Activated effector memory CD4-positive, alpha-beta T cell treated with anti-CD3 and anti-CD28 coated beads, Interleukin-2, amount 50 U/mL, for 16 hours (primary cell): ENCODE measurements at regions not wholly inside any gene's neighbourhood (a gene's known extent, or its start where the extent isn't known, plus 50 kb on each side); places are given as distances from the start of the nearest gene placed in this dataset.
"Not testable (repeated sequence)": the region's sequence is repeated elsewhere in the genome, so short reads cannot be mapped to it uniquely, and the experiment has no call there.

Source experiments
- DNase-seq: peaks from one replicate; pipeline ENCODE4 v3.0.0-alpha.2; 2020

- DNase-seq: not testable (repeated sequence)
Observed at GRCh38 chr1:245102149-245102548, 52.6 kb upstream of the KIF26B start.

- DNase-seq: no peak
Observed at GRCh38 chr1:245099401-245099800, 55.4 kb upstream of the KIF26B start.

- DNase-seq: no peak
Observed at GRCh38 chr1:245098924-245099323, 55.9 kb upstream of the KIF26B start.

- DNase-seq: no peak
Observed at GRCh38 chr1:245096311-245097066, 58.3 kb upstream of the KIF26B start.

- no peak for DNase-seq
Observed at GRCh38 chr1:245095903-245096302, 58.9 kb upstream of the KIF26B start.

GRCh38 chr1:245094954-245095353, 59.8 kb upstream of the KIF26B start:
- no peak for DNase-seq

- no peak for DNase-seq
Observed at GRCh38 chr1:245094092-245094491, 60.7 kb upstream of the KIF26B start.

- no peak for DNase-seq
Observed at GRCh38 chr1:245092638-245092976, 62.2 kb upstream of the KIF26B start.

GRCh38 chr1:245091818-245092637, 62.8 kb upstream of the KIF26B start:
- DNase-seq: no peak

GRCh38 chr1:245091171-245091621, 63.6 kb upstream of the KIF26B start:
- no peak for DNase-seq

GRCh38 chr1:245090491-245091090, 64.2 kb upstream of the KIF26B start:
- no peak for DNase-seq

- no peak for DNase-seq
Observed at GRCh38 chr1:245087723-245088122, 67.1 kb upstream of the KIF26B start.

GRCh38 chr1:245086389-245086969, 68.3 kb upstream of the KIF26B start:
- no peak for DNase-seq

- DNase-seq: no peak
Observed at GRCh38 chr1:245085508-245086095, 69.2 kb upstream of the KIF26B start.

- DNase-seq: no peak
Observed at GRCh38 chr1:245084551-245084950, 70.2 kb upstream of the KIF26B start.

GRCh38 chr1:245079021-245079609, 75.7 kb upstream of the KIF26B start:
- DNase-seq: no peak

GRCh38 chr1:245074898-245075297, 79.9 kb upstream of the KIF26B start:
- DNase-seq: no peak

GRCh38 chr1:245074232-245074747, 80.5 kb upstream of the KIF26B start:
- DNase-seq: no peak

- no peak for DNase-seq
Observed at GRCh38 chr1:245070836-245071615, 83.8 kb upstream of the KIF26B start.

GRCh38 chr1:245067257-245067656, 87.5 kb upstream of the KIF26B start:
- DNase-seq: no peak

GRCh38 chr1:245062741-245063305, 92.0 kb upstream of the KIF26B start:
- DNase-seq: no peak
